Adrenal gland (tissue), 9 donors: ENCODE measurements at regions not wholly inside any gene's neighbourhood (a gene's known extent, or its start where the extent isn't known, plus 50 kb on each side); places are given as distances from the start of the nearest gene placed in this dataset.

Experiments
- DNase-seq, 7 donors: peaks; one replicate each; pipeline ENCODE4 v3.0.0-alpha.2; 2019 to 2020
- H3K27ac ChIP-seq, 5 donors: fragments of 200-600 bp; sonication (generic) in 4 of 5; 1 replicate in 3 of 5; 2 replicates in 2 of 5; pipeline versions ENCODE4 v1.5.1 to v1.8.0; 2016 to 2020; ENCODE audit warnings: mild to moderate bottlenecking in 1 of 5
- H3K27me3 ChIP-seq: fragments of 200-600 bp; 2 replicates; pipeline ENCODE4 v1.8.0; 2021
- H3K36me3 ChIP-seq, 2 donors: fragments of 200-600 bp; replicated peaks in 1 of 2; 1 replicate in 1 of 2; 2 replicates in 1 of 2; pipeline versions ENCODE4 v1.5.1 to v1.8.0; 2018 to 2022
- H3K4me1 ChIP-seq, 2 donors: fragments of 200-600 bp; replicated peaks in 1 of 2; 1 replicate in 1 of 2; 2 replicates in 1 of 2; pipeline versions ENCODE4 v1.5.1 to v1.8.0; 2018 to 2021
- H3K4me3 ChIP-seq, 4 donors: fragments of 200-600 bp; sonication (generic) in 3 of 4; one replicate each; pipeline ENCODE4 v1.5.1; 2016 to 2018
- H3K9me3 ChIP-seq, 3 donors: fragments of 200-600 bp; sonication (generic) in 1 of 3; replicated peaks in 1 of 3; 1 replicate in 2 of 3; 2 replicates in 1 of 3; pipeline versions ENCODE4 v1.5.1 to v1.8.0; 2016 to 2021
- POLR2A ChIP-seq, 2 donors: fragments of 450-650 bp; IDR thresholded peaks; one replicate each; pipeline ENCODE4 v1.6.1; 2017; ENCODE audit warnings: antibody characterized with exemption in 2 of 2, mild to moderate bottlenecking in 2 of 2, moderate library complexity in 1 of 2
- WGBS, 4 donors: extraction: QIAGEN DNeasy Blood & Tissue Kit in 2 of 4; methylation state at CpG; one replicate each; pipeline versions ENCODE4 v1.1.5 to v1.1.7; 2013 to 2017; 5-methylcytosine and 5-hydroxymethylcytosine counted together
- intact Hi-C, 2 donors: fragments of 100-400 bp; cut with DNase I; formaldehyde crosslinking; loops; one replicate each; pipeline versions ENCODE4 v1.14.1 to v1.15.0; 2022 to 2023
- TF ChIP-seq, protein P1 (sequence below), 6 experiments: fragments of 450-650 bp in 4 of 6; fragments of 200-600 bp in 2 of 6; sonication (generic) in 1 of 6; IDR thresholded peaks; 1 replicate in 5 of 6; 2 replicates in 1 of 6; pipeline versions ENCODE4 v1.5.1 to v1.8.0; 2016 to 2021; ENCODE audit warnings: antibody characterized with exemption in 6 of 6, mild to moderate bottlenecking in 2 of 6, moderate library complexity in 1 of 6
- donor health status: healthy with polysubstance abuse.
- donor health status: Bipolar disorder and iron deficiency.
- donor health status: DM: yes; HTN: yes; CAD: no.
- donor health status: DM: no; HTN: no; CAD: no.
- donor health status: DM: no; HTN: no; CAD: no.

DNA sequence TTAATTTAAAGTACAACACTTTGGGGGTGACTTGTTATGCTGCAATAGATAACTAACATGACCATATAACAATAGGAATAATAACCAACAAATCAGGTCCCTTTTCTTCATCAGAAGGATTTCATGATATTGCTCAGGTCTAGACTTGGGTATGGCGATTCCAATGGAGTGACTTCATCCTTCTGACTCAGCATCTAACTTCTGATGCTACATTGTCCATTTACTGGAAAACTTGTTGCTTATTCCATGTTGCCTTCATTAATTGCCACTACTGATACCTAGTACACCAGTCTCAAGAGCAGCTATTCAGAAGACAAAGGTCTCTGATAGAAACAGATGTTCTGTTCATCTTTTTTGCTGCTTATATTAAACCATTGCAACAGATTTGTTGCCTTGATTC, 324.3 kb downstream of the TGFB2 start:
- Histone ChIP-seq H3K27me3 (no peaks in the 10 kb centered on the region), H3K27ac (no peak overlapping the region), H3K4me3 (no peak overlapping the region), H3K9me3 (no peaks in the 10 kb centered on the region), H3K36me3 (no peaks in the 10 kb centered on the region), H3K4me1 (no peaks in the 10 kb centered on the region)
- DNase-seq = no peak
- TF ChIP-seq, protein P1, sequence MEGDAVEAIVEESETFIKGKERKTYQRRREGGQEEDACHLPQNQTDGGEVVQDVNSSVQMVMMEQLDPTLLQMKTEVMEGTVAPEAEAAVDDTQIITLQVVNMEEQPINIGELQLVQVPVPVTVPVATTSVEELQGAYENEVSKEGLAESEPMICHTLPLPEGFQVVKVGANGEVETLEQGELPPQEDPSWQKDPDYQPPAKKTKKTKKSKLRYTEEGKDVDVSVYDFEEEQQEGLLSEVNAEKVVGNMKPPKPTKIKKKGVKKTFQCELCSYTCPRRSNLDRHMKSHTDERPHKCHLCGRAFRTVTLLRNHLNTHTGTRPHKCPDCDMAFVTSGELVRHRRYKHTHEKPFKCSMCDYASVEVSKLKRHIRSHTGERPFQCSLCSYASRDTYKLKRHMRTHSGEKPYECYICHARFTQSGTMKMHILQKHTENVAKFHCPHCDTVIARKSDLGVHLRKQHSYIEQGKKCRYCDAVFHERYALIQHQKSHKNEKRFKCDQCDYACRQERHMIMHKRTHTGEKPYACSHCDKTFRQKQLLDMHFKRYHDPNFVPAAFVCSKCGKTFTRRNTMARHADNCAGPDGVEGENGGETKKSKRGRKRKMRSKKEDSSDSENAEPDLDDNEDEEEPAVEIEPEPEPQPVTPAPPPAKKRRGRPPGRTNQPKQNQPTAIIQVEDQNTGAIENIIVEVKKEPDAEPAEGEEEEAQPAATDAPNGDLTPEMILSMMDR (IDR thresholded peaks at IDR 0.05) = no peak
- TF ChIP-seq POLR2A (IDR thresholded peaks at IDR 0.05) = no peak
- 90 to 100% (median 97%) methylated on average over 1 of the region's 1 CpG for WGBS, 4 donors
- intact Hi-C loops = no loop called here

DNA sequence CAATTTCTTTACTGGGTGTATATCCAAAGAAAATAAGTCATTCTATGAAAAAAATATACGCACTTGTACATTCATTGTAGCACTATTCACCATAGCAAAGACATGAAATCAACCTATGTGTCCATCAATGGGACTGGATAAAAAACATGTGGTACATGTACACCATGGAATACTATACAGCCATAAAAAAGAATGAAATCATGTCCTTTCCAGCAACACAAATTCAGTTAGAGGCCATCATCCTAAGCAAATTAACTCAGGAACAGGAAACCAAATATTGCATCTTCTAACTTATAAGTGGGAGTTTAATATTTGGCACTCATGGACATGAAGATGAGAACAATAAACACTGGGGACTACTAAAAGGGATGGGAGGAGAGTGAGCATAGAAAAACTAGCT, 325.7 kb downstream of the TGFB2 start:
- Histone ChIP-seq H3K9me3 (no peaks in the 10 kb centered on the region), H3K4me3 (no peak overlapping the region), H3K36me3 (no peaks in the 10 kb centered on the region), H3K4me1 (no peaks in the 10 kb centered on the region), H3K27ac (no peak overlapping the region), H3K27me3 (no peaks in the 10 kb centered on the region)
- WGBS, 4 donors = 83 to 96% (median 92%) methylated on average over 1 of the region's 1 CpG
- no peak for DNase-seq
- TF ChIP-seq POLR2A (IDR thresholded peaks at IDR 0.05) = no peak
- TF ChIP-seq, protein P1 (IDR thresholded peaks at IDR 0.05) = no peak
- intact Hi-C loops = no loop called here

DNA sequence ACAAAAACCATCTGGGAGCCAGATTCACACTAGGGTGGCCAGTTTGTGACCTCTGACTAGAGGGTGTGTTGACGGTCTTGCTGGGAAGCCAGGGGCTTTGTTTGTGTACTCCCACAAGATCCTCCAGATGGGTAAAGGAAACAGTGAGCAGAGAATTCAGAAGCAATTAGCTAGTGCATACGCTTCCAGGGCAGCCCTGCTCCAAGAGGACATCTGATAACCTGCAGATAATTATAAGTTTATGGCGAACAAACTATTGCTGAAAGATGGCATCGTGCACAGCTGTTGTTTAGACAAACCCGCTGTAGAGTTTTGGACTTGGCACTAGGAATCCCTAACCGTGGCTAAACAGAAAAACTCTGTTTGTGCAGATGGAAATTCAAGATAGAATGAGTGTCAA, 326.4 kb downstream of the TGFB2 start:
- intact Hi-C loops = no loop called here
- no peaks in the 10 kb centered on the region for H3K27me3 ChIP-seq
- no peak for TF ChIP-seq POLR2A (IDR thresholded peaks at IDR 0.05)
- TF ChIP-seq, protein P1 (IDR thresholded peaks at IDR 0.05) = no peak
- H3K9me3 ChIP-seq = no peaks in the 10 kb centered on the region
- no peaks in the 10 kb centered on the region for H3K36me3 ChIP-seq
- DNase-seq = no peak
- H3K27ac ChIP-seq = no peak overlapping the region
- H3K4me3 ChIP-seq = no peak overlapping the region
- 58 to 73% (median 63%) methylated on average over 6 of the region's 6 CpGs for WGBS, 4 donors
- no peaks in the 10 kb centered on the region for H3K4me1 ChIP-seq

DNA sequence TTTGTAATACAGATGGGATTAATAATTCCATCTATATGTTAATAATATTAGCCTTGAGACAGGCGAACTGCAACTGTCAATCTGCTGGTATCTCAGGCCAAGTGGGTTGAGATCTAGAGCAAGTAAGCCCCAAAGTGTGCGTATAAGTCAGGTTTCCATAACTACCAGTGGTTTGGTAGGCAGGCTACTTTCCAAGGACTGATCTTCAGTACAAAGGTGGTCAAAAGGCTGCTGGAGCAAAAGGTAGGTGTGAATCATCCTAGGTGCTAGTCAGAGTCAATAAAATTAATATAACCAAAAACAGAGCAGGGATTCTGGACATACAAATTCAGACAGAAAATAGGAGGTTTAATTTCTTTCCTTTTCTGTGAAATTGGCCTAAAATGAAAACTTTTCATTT, 328.0 kb downstream of the TGFB2 start:
- TF ChIP-seq, protein P1 (IDR thresholded peaks at IDR 0.05) = no peak
- no peak for TF ChIP-seq POLR2A (IDR thresholded peaks at IDR 0.05)

More for the DNA sequence above, 328.0 kb downstream of the TGFB2 start:
- 76 to 82% (median 80%) methylated on average over 2 of the region's 2 CpGs for WGBS, 4 donors
- no peak for DNase-seq
- Histone ChIP-seq H3K4me1 (no peaks in the 10 kb centered on the region), H3K27ac (no peak overlapping the region), H3K4me3 (no peak overlapping the region), H3K27me3 (no peaks in the 10 kb centered on the region), H3K9me3 (no peaks in the 10 kb centered on the region), H3K36me3 (no peaks in the 10 kb centered on the region)
- intact Hi-C loops = no loop called here
